ENCODE measurements at regions not wholly inside any gene's neighbourhood (a gene's known extent, or its start where the extent isn't known, plus 50 kb on each side); places are given as distances from the start of the nearest gene placed in this dataset.

- Histone ChIP-seq H3K36me3 (ENCODE audit: control insufficient read depth in 2 of 2, extremely low read depth in 1 of 2, insufficient read depth in 2 of 2, low read length in 2 of 2) (no peaks in the 10 kb centered on the region), H3K9ac (ENCODE audit: control insufficient read depth, extremely low read depth, insufficient read depth, low read length) (no peak overlapping the region), H3K79me2 (ENCODE audit: control insufficient read depth, insufficient read depth, low read length) (no peaks in the 10 kb centered on the region), H3K4me3 (ENCODE audit: control insufficient read depth in 2 of 3, extremely low read depth in 1 of 3, insufficient read depth in 2 of 3, low read depth in 1 of 3, low read length in 3 of 3) (no peak overlapping the region), H3K4me2 (ENCODE audit: control insufficient read depth, extremely low read depth, insufficient read depth, low read depth, low read length) (no peak overlapping the region), H4K20me1 (ENCODE audit: control insufficient read depth, extremely low read depth, insufficient read depth, low read length) (no peaks in the 10 kb centered on the region), H3K27me3 (ENCODE audit: control insufficient read depth, extremely low read depth, insufficient read depth, low read length) (no peaks in the 10 kb centered on the region), H2AFZ (ENCODE audit: control insufficient read depth, low read length) (no peak overlapping the region), H3K9me3 (ENCODE audit: control insufficient read depth, low read depth, low read length) (no peaks in the 10 kb centered on the region), H3K4me1 (ENCODE audit: control insufficient read depth, extremely low read depth, insufficient read depth, low read length) (no peaks in the 10 kb centered on the region), H3K27ac (ENCODE audit: control insufficient read depth, insufficient read depth, low read length) (no peak overlapping the region), H3K9me1 (ENCODE audit: control insufficient read depth, extremely low read depth, insufficient read depth, low read length) (no peaks in the 10 kb centered on the region)
- DNase-seq (ENCODE audit: low read depth, low spot score) (no peak), FAIRE-seq (no peak)
- TF ChIP-seq EZH2 (IDR thresholded peaks at IDR 0.05; ENCODE audit: low read length) (no peak), CTCF (optimal IDR thresholded peaks at IDR 0.05 in 1 of 3, IDR thresholded peaks at IDR 0.05 in 1 of 3, conservative IDR thresholded peaks at IDR 0.05 in 1 of 3; ENCODE audit: extremely low read depth in 1 of 3, insufficient read depth in 2 of 3, low read length in 3 of 3) (no peak)
- dilution Hi-C loops (cut with MboI; ENCODE audit: extremely low pct_ligation_motif_present, low sequenced_read_pairs) = no loop called here
These were observed 221.1 kb upstream of the TLL1 start for GRCh38 chr4:165651901-165652300.

DNA sequence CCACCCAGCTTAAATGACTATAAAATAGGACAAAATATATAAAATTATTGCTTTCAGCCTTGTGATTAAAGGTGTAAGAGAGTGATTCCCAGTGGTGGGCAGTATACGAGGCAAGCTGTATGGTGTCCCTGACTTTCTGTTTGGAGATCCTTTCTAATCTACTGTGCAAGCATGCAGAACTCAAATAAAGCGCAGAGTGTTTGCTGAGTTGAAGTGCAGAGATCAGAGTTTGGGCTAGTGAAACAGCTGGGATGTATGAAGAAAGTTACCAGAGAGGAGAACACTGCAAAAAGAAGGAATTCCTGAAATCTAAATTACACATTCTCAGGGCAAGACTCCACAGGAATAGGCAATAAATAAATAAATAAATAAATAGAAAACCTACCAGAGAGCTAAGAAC, 218.5 kb upstream of the TLL1 start:
- H3K9ac ChIP-seq (ENCODE audit: control insufficient read depth, extremely low read depth, insufficient read depth, low read length) = no peak overlapping the region
- H3K9me1 ChIP-seq (ENCODE audit: control insufficient read depth, extremely low read depth, insufficient read depth, low read length) = no peaks in the 10 kb centered on the region
- no peaks in the 10 kb centered on the region for H3K9me3 ChIP-seq (ENCODE audit: control insufficient read depth, low read depth, low read length)
- no peaks in the 10 kb centered on the region for H3K79me2 ChIP-seq (ENCODE audit: control insufficient read depth, insufficient read depth, low read length)
- no peaks in the 10 kb centered on the region for H4K20me1 ChIP-seq (ENCODE audit: control insufficient read depth, extremely low read depth, insufficient read depth, low read length)
- no peaks in the 10 kb centered on the region for H3K4me1 ChIP-seq (ENCODE audit: control insufficient read depth, extremely low read depth, insufficient read depth, low read length)
- H3K27me3 ChIP-seq (ENCODE audit: control insufficient read depth, extremely low read depth, insufficient read depth, low read length) = no peaks in the 10 kb centered on the region
- no peak overlapping the region for H3K4me2 ChIP-seq (ENCODE audit: control insufficient read depth, extremely low read depth, insufficient read depth, low read depth, low read length)
- H3K36me3 ChIP-seq (ENCODE audit: control insufficient read depth in 2 of 2, extremely low read depth in 1 of 2, insufficient read depth in 2 of 2, low read length in 2 of 2) = no peaks in the 10 kb centered on the region
- DNase-seq (ENCODE audit: low read depth, low spot score) (no peak), FAIRE-seq (no peak)
- no peak overlapping the region for H2AFZ ChIP-seq (ENCODE audit: control insufficient read depth, low read length)
- H3K27ac ChIP-seq (ENCODE audit: control insufficient read depth, insufficient read depth, low read length) = no peak overlapping the region
- dilution Hi-C loops (cut with MboI; ENCODE audit: extremely low pct_ligation_motif_present, low sequenced_read_pairs) = no loop called here
- H3K4me3 ChIP-seq (ENCODE audit: control insufficient read depth in 2 of 3, extremely low read depth in 1 of 3, insufficient read depth in 2 of 3, low read depth in 1 of 3, low read length in 3 of 3) = no peak overlapping the region
- TF ChIP-seq CTCF (optimal IDR thresholded peaks at IDR 0.05 in 1 of 3, IDR thresholded peaks at IDR 0.05 in 1 of 3, conservative IDR thresholded peaks at IDR 0.05 in 1 of 3; ENCODE audit: extremely low read depth in 1 of 3, insufficient read depth in 2 of 3, low read length in 3 of 3) = no peak
- TF ChIP-seq EZH2 (IDR thresholded peaks at IDR 0.05; ENCODE audit: low read length) = no peak
